Fibroblast of skin of scalp (primary cell): ENCODE measurements at regions not wholly inside any gene's neighbourhood (a gene's known extent, or its start where the extent isn't known, plus 50 kb on each side); places are given as distances from the start of the nearest gene placed in this dataset.
A peak's percentile ranks its signal among the peaks of the same experiment; 100 is the strongest.

Experiments used
- DNase-seq: peaks from one replicate; pipeline ENCODE4 v3.0.0-alpha.2; 2013

- DNase-seq, result peak; percentile 51
Observed at GRCh38 chr2:48851161-48851560, 95.6 kb upstream of the LHCGR start.

DNA sequence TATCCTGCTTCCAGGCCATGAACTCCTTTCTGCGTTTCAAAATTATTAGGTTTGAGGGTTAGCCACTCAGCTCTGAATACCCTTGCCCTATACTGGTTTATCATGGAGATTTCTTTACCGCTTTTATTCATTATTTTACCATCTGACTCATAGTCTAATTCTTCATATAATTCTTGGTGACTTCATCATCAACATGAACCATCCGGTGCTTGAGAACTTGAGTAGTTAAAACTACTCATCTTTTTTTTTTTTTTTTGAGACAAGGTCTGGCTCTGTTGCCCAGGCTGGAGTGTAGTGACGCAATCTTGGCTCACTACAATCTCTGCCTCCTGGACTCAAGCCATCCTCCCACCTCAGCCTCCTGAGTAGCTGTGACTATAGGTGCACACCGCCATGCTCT lies 94.2 kb upstream of the LHCGR start:
- DNase-seq, result peak; percentile 86

- no peak for DNase-seq
Observed at GRCh38 chr2:48845684-48846083, 90.2 kb upstream of the LHCGR start.

- peak; percentile 74 for DNase-seq
Observed at GRCh38 chr2:48844417-48845155, 89.1 kb upstream of the LHCGR start.

DNA sequence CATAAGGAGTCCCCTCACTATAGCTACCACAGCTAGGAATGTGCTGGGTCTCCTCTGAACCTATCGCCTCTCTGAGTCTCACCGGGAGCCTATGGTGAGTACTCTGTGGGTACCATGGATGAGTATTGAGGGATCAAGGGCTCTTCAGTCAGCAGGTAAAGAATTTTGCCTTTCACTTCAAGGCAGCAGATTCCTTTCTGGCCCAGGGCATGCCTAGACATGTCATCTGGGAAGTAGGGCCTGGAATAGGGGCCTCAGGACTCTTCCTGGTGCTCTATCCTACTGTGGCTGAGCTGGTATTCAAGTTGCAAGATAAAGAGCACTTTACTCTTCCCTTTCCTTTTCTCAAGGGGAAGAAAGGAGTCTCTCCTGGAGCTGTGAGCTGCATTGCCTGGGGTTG lies 85.6 kb upstream of the LHCGR start:
- no peak for DNase-seq

DNA sequence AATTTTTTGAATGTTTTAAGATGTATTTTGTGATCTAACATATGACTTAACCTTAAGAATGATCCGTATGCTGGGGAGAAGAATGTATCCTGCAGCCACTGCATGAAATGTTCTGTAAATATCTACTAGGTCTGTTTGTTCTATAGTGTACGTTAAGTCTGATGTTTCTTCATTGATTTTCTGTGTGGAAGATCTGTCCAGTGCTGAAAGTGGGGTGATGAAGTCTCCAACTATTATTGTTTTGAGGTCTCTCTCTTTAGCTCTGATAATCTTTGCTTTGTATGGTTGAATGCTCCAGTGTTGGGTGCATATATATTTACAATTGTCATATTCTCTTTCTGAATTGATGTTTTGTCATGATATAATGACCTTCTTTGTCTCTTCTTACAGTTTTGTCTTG lies 82.5 kb upstream of the LHCGR start:
- no peak for DNase-seq

GRCh38 chr2:48829569-48829968 lies 74.0 kb upstream of the LHCGR start:
- DNase-seq, result no peak

DNA sequence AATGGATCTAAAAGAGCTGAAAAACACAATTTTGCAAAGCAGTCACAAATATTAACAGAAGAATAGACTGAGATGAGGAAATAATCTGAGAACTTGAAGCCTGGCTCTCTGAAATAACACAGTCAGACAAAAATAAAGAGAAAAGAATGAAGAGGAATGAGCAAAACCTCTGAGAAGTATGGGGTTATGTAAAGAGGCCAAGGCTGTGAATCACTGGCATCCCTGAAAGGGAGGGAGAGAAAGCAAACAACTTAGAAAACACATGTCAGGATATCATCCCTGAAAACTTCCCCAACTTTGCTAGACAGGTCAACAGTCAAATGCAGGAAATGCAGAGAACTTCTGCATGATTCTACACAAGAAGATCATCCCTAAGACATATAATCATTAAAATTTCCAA lies 73.5 kb upstream of the LHCGR start:
- peak; percentile 80 for DNase-seq

DNA sequence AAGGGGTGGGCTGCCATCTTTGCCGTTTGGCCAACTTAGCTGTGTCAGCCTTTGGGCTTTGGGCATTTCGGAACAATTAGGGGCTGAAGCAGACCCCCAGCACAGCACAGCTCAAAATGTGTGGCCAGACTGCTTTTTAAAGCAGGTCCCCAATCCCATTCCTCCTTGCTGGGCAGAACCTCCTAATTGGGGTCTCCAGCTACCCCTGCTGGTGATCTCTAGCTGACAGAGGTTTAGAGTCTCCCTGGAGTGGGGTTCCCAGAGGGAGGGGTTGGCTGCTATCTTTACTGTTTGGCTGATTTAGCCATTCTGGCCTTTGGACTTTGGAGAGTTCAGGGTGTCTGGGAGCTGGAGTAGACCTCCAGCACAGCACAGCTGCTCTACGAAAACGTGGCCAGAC lies 71.5 kb upstream of the LHCGR start:
- no peak for DNase-seq

DNA sequence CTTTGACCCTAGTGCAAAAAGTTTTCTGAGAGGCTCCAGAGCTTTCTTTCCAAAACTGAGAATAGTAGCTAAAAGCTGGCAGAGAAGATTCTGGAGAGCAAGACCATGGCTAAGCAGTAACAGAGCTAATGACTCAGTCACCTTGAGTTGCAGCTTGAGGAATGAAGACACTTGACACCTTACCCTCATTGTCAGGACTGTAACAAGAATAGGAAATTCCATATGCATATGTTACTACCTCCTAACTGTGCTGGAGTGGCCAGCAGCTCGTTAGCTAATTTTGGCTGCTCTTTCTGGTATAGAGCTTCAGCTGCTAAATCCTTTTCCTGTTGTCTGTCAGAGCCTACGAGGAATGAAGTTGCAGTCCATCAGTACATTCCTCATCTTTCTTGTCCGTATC lies 68.6 kb upstream of the LHCGR start:
- DNase-seq, result no peak

- no peak for DNase-seq
Observed at GRCh38 chr2:48819206-48819735, 63.7 kb upstream of the LHCGR start.

DNA sequence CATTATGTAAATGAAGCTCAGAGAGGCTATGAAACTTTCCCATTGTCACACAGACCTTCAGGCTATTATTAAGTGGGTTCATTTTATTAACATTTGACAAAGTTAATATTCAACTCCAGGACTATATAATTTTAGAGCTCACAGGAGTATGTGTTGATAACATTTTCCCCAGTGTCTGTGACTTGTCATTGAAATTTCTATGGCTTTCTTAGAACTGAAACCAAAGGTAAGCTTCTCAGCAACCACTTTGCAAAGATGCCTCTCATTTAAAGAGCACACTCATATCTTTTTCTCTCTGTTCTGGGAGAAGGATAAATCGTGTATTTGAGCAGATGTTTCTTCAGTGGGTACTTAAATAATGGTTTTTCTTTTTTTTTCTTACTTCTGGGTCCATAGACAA lies 61.8 kb upstream of the LHCGR start:
- no peak for DNase-seq

DNA sequence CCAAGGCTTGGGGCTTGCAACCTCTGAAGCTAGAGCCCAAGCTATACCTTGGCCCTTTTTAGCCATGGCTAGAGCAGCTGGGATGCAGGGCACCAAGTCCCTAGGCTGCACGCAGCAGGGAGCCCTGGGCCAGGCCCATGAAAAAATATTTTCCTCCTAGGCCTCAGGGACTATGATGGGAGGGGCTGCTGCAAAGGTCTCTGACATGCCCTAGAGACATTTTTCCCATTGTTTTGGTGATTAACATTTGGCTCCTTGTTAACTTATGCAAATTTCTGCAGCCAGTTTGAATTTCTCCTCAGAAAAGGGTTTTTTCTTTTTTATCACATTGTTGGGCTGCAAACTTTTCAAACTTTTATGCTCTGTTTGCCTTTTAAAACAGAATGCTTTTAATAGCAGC lies 56.9 kb upstream of the LHCGR start:
- no peak for DNase-seq

DNA sequence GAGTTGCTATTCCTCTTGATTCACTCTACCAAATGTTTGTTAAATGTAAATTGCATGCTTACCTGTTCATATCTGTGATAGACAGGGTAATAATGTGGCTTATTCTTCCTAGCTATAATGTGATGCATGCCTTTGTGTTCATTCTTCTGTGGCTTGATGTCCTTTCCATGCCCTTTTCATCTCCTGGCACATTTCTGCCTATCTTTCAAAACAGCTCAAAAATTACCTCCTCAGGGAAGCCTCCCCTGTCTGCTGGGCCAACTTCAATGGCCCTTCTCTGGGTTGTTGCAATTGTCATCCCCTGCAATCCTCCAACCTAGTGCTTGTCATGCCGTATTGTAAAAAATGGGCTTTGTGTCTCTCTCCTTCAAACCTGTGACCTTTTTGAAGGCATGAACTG lies 52.8 kb upstream of the LHCGR start:
- DNase-seq, result no peak
